Smooth muscle cell (in vitro differentiated cells): ENCODE measurements at regions not wholly inside any gene's neighbourhood (a gene's known extent, or its start where the extent isn't known, plus 50 kb on each side); places are given as distances from the start of the nearest gene placed in this dataset.
A peak's percentile ranks its signal among the peaks of the same experiment; 100 is the strongest.

Experiments used
- DNase-seq: peaks from one replicate; lab custom pipeline; 2025; ENCODE audit not compliant: unreplicated experiment; lab: John Stamatoyannopoulos, UW
- H2AFZ ChIP-seq: fragments of 200-600 bp; sonication (generic); 2 replicates; pipeline ENCODE4 v1.6.0; 2016; ENCODE audit warnings: antibody characterized with exemption, low read depth, mild to moderate bottlenecking
- H3F3A ChIP-seq: fragments of 200-600 bp; sonication (generic); 2 replicates; pipeline ENCODE4 v1.6.0; 2017; ENCODE audit warnings: antibody characterized with exemption, low read depth
- H3K27ac ChIP-seq: fragments of 200-600 bp; sonication (generic); 2 replicates; pipeline ENCODE4 v1.5.1; 2016; ENCODE audit warnings: low read depth, mild to moderate bottlenecking
- H3K27me3 ChIP-seq: fragments of 200-600 bp; sonication (generic); 2 replicates; pipeline ENCODE4 v1.6.1; 2016; ENCODE audit warnings: low read depth, mild to moderate bottlenecking
- H3K36me3 ChIP-seq: fragments of 200-600 bp; sonication (generic); 2 replicates; pipeline ENCODE4 v1.5.1; 2016; ENCODE audit warnings: low read depth
- H3K4me1 ChIP-seq: fragments of 200-600 bp; sonication (generic); 2 replicates; pipeline ENCODE4 v1.5.1; 2016; ENCODE audit warnings: low read depth
- H3K4me2 ChIP-seq: fragments of 200-600 bp; sonication (generic); 2 replicates; pipeline ENCODE4 v1.6.0; 2016; ENCODE audit warnings: mild to moderate bottlenecking
- H3K4me3 ChIP-seq: fragments of 200-600 bp; sonication (generic); 2 replicates; pipeline ENCODE4 v1.5.1; 2016; ENCODE audit warnings: mild to moderate bottlenecking
- H3K79me2 ChIP-seq: fragments of 200-600 bp; sonication (generic); 2 replicates; pipeline ENCODE4 v1.6.0; 2016; ENCODE audit warnings: low read depth, mild to moderate bottlenecking
- H3K9ac ChIP-seq: fragments of 200-600 bp; sonication (generic); 2 replicates; pipeline ENCODE4 v1.6.0; 2016; ENCODE audit warnings: low read depth
- H3K9me3 ChIP-seq: fragments of 200-600 bp; sonication (generic); replicated peaks from 2 replicates; pipeline ENCODE4 v1.5.1; 2016; ENCODE audit warnings: low read depth
- H4K20me1 ChIP-seq: fragments of 200-600 bp; sonication (generic); 2 replicates; pipeline ENCODE4 v1.6.0; 2016; ENCODE audit warnings: low read depth
- CTCF ChIP-seq: fragments of 200-600 bp; sonication (generic); IDR thresholded peaks from 2 replicates; pipeline ENCODE4 v1.5.1; 2017; ENCODE audit warnings: borderline replicate concordance, mild to moderate bottlenecking, antibody characterized with exemption; ENCODE audit not compliant: insufficient read depth, poor library complexity, severe bottlenecking
- WGBS: methylation state at CpG from one replicate; pipeline ENCODE4 v1.1.7; 2016; ENCODE audit warnings: low lambda C conversion rate; 5-methylcytosine and 5-hydroxymethylcytosine counted together

- Histone ChIP-seq H3K27ac (no peak overlapping the region), H2AFZ (no peak overlapping the region), H3K36me3 (no peaks in the 10 kb centered on the region), H3K4me1 (no peaks in the 10 kb centered on the region), H4K20me1 (no peaks in the 10 kb centered on the region), H3K4me3 (no peak overlapping the region), H3K79me2 (no peaks in the 10 kb centered on the region), H3K27me3 (no peaks in the 10 kb centered on the region), H3F3A (no peaks in the 10 kb centered on the region), H3K4me2 (no peak overlapping the region), H3K9ac (no peak overlapping the region), H3K9me3 (no peaks in the 10 kb centered on the region)
- no peak for TF ChIP-seq CTCF
- DNase-seq = no peak
These were observed 301.3 kb downstream of the LPIN1 start for GRCh38 chr2:12047761-12048160.

- Histone ChIP-seq H3K9me3 (no peaks in the 10 kb centered on the region), H2AFZ (no peak overlapping the region), H3F3A (no peaks in the 10 kb centered on the region), H3K36me3 (no peaks in the 10 kb centered on the region), H3K9ac (no peak overlapping the region), H3K27me3 (no peaks in the 10 kb centered on the region), H3K79me2 (no peaks in the 10 kb centered on the region), H3K27ac (no peak overlapping the region), H3K4me1 (no peaks in the 10 kb centered on the region), H3K4me3 (no peak overlapping the region), H4K20me1 (no peaks in the 10 kb centered on the region), H3K4me2 (no peak overlapping the region)
- TF ChIP-seq CTCF = no peak
- WGBS = 70% methylated on average over 4 of the region's 4 CpGs
- no peak for DNase-seq
These were observed 302.1 kb downstream of the LPIN1 start for GRCh38 chr2:12048550-12048949.

- no peak for DNase-seq
- 32% methylated on average over 6 of the region's 6 CpGs for WGBS
- Histone ChIP-seq H4K20me1 (no peaks in the 10 kb centered on the region), H3F3A (no peaks in the 10 kb centered on the region), H2AFZ (no peak overlapping the region), H3K27me3 (no peaks in the 10 kb centered on the region), H3K4me2 (peak overlapping the region; percentile 44), H3K27ac (peak overlapping the region; percentile 29), H3K79me2 (no peaks in the 10 kb centered on the region), H3K9ac (no peak overlapping the region), H3K4me1 (no peaks in the 10 kb centered on the region), H3K9me3 (no peaks in the 10 kb centered on the region), H3K4me3 (no peak overlapping the region), H3K36me3 (no peaks in the 10 kb centered on the region)
- TF ChIP-seq CTCF = no peak
These were observed 304.0 kb downstream of the LPIN1 start for GRCh38 chr2:12050396-12050795.

- no peaks in the 10 kb centered on the region for H3K36me3 ChIP-seq
- no peak overlapping the region for H2AFZ ChIP-seq
- no peak overlapping the region for H3K4me2 ChIP-seq
- no peaks in the 10 kb centered on the region for H3F3A ChIP-seq
- no peaks in the 10 kb centered on the region for H3K4me1 ChIP-seq
- TF ChIP-seq CTCF = no peak
- H3K9me3 ChIP-seq = no peaks in the 10 kb centered on the region
- WGBS = 76% methylated on average over 2 of the region's 2 CpGs
- no peak overlapping the region for H3K9ac ChIP-seq
- no peaks in the 10 kb centered on the region for H3K79me2 ChIP-seq
- H4K20me1 ChIP-seq = no peaks in the 10 kb centered on the region
- no peaks in the 10 kb centered on the region for H3K27me3 ChIP-seq
- H3K27ac ChIP-seq = no peak overlapping the region
- no peak overlapping the region for H3K4me3 ChIP-seq
- DNase-seq = no peak
These were observed 305.4 kb downstream of the LPIN1 start for GRCh38 chr2:12051831-12052230.
